Right lobe of liver (tissue), 4 donors: ENCODE measurements at regions not wholly inside any gene's neighbourhood (a gene's known extent, or its start where the extent isn't known, plus 50 kb on each side); places are given as distances from the start of the nearest gene placed in this dataset.

Experiments used
- CTCF ChIP-seq, 4 donors: fragments of 200-600 bp in 3 of 4; fragments of 450-650 bp in 1 of 4; IDR thresholded peaks; one replicate each; pipeline versions ENCODE4 v1.5.1 to v1.8.0; 2016 to 2022; ENCODE audit warnings: antibody characterized with exemption in 4 of 4, mild to moderate bottlenecking in 2 of 4
- POLR2A ChIP-seq: fragments of 450-650 bp; IDR thresholded peaks from one replicate; pipeline ENCODE4 v1.6.1; 2017; ENCODE audit warnings: antibody characterized with exemption, mild to moderate bottlenecking
- donor health status: DM: no; HTN: no; CAD: no.
- donor health status: DM: no; HTN: no; CAD: no.
- donor health status: DM: no; HTN: yes; CAD: no.

GRCh38 chr4:164350061-164350460 is 403.9 kb upstream of the SMIM31 start:
- TF ChIP-seq CTCF (IDR thresholded peaks at IDR 0.05) (no peak), POLR2A (no peak)
